HG03175 (cell line): ENCODE measurements at regions not wholly inside any gene's neighbourhood (a gene's known extent, or its start where the extent isn't known, plus 50 kb on each side); places are given as distances from the start of the nearest gene placed in this dataset.

ENCODE experiments used
- ATAC-seq: cut with Tn5 transposase; IDR thresholded peaks from one replicate; pipeline ENCODE4 v1.9.1; 2021; ENCODE audit warnings: mild to moderate bottlenecking, moderate library complexity; ENCODE audit not compliant: unreplicated experiment

- ATAC-seq = no peak
Measured at GRCh38 chr7:41633690-41634089, 69.2 kb downstream of the INHBA start.

GRCh38 chr7:41630741-41631140, 72.1 kb downstream of the INHBA start:
- peak; percentile 88 for ATAC-seq

- no peak for ATAC-seq
Measured at GRCh38 chr7:41629711-41630111, 73.2 kb downstream of the INHBA start.

GRCh38 chr7:41628901-41629300, 74.0 kb downstream of the INHBA start:
- ATAC-seq = no peak

GRCh38 chr7:41627645-41628298, 75.1 kb downstream of the INHBA start:
- no peak for ATAC-seq

- no peak for ATAC-seq
Measured at GRCh38 chr7:41624818-41625217, 78.1 kb downstream of the INHBA start.

- ATAC-seq = no peak
Measured at GRCh38 chr7:41621953-41622831, 80.7 kb downstream of the INHBA start.

- no peak for ATAC-seq
Measured at GRCh38 chr7:41617987-41618386, 84.9 kb downstream of the INHBA start.

- ATAC-seq = no peak
Measured at GRCh38 chr7:41612798-41613197, 90.1 kb downstream of the INHBA start.

GRCh38 chr7:41612386-41612785, 90.5 kb downstream of the INHBA start:
- ATAC-seq = no peak

- no peak for ATAC-seq
Measured at GRCh38 chr7:41608447-41608846, 94.4 kb downstream of the INHBA start.

GRCh38 chr7:41603985-41604384, 98.9 kb downstream of the INHBA start:
- ATAC-seq = no peak

- ATAC-seq = no peak
Measured at GRCh38 chr7:41599760-41600159, 103.1 kb downstream of the INHBA start.

GRCh38 chr7:41592794-41593193, 110.1 kb downstream of the INHBA start:
- no peak for ATAC-seq

GRCh38 chr7:41592236-41592635, 110.7 kb downstream of the INHBA start:
- no peak for ATAC-seq

- ATAC-seq = no peak
Measured at GRCh38 chr7:41590986-41591385, 111.9 kb downstream of the INHBA start.

- no peak for ATAC-seq
Measured at GRCh38 chr7:41588341-41588740, 114.5 kb downstream of the INHBA start.

- ATAC-seq = no peak
Measured at GRCh38 chr7:41586931-41587640, 115.8 kb downstream of the INHBA start.

GRCh38 chr7:41584746-41585145, 118.1 kb downstream of the INHBA start:
- no peak for ATAC-seq

GRCh38 chr7:41582116-41582515, 120.8 kb downstream of the INHBA start:
- ATAC-seq = no peak

- no peak for ATAC-seq
Measured at GRCh38 chr7:41581041-41581440, 121.8 kb downstream of the INHBA start.
